GM06990 (cell line): ENCODE measurements at regions not wholly inside any gene's neighbourhood (a gene's known extent, or its start where the extent isn't known, plus 50 kb on each side); places are given as distances from the start of the nearest gene placed in this dataset.

Source experiments
- DNase-seq: peaks from one replicate; pipeline ENCODE4 v3.0.0-alpha.2; 2011; ENCODE audit not compliant: insufficient read length; ENCODE audit errors: extremely low read depth
- H3K27me3 ChIP-seq: replicated peaks from 2 replicates; pipeline ENCODE4 v1.6.0; 2011; ENCODE audit warnings: low read length; ENCODE audit not compliant: control insufficient read depth, insufficient read depth
- H3K36me3 ChIP-seq: 2 replicates; pipeline ENCODE4 v1.5.1; 2011; ENCODE audit warnings: low read length; ENCODE audit not compliant: control insufficient read depth, insufficient read depth
- H3K4me3 ChIP-seq: replicated peaks from 2 replicates; pipeline ENCODE4 v1.5.1; 2011; ENCODE audit warnings: low read depth, mild to moderate bottlenecking, control low read depth, low read length
- TF ChIP-seq, protein P1 (sequence below): IDR thresholded peaks from 2 replicates; pipeline ENCODE4 v1.5.1; 2011; ENCODE audit warnings: low read length, control low read depth, mild to moderate bottlenecking, inconsistent platforms; ENCODE audit not compliant: insufficient read depth, poor library complexity, severe bottlenecking

DNA sequence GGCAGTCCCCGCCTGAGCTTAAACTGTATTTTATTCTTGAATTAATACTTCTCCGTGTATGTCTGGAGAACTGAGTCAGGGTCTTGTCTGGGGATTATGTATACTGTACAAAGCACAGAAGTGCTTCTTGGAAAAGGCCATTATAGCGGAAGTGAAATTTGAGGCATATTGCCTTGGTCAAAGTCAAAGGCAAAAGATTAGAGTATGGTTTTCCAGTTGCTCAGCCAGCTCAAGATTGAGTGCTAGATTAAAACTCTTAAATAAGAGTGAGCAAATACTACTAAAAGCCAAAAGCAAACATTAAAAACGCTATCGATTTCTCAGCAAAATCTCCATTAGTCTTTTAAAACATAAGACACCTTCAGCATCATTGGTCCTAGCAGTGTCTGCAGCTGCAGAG, 207.7 kb upstream of the MAN1A1 start:
- Histone ChIP-seq H3K27me3 (no peaks in the 10 kb centered on the region), H3K36me3 (no peaks in the 10 kb centered on the region), H3K4me3 (no peak overlapping the region)
- TF ChIP-seq, protein P1, sequence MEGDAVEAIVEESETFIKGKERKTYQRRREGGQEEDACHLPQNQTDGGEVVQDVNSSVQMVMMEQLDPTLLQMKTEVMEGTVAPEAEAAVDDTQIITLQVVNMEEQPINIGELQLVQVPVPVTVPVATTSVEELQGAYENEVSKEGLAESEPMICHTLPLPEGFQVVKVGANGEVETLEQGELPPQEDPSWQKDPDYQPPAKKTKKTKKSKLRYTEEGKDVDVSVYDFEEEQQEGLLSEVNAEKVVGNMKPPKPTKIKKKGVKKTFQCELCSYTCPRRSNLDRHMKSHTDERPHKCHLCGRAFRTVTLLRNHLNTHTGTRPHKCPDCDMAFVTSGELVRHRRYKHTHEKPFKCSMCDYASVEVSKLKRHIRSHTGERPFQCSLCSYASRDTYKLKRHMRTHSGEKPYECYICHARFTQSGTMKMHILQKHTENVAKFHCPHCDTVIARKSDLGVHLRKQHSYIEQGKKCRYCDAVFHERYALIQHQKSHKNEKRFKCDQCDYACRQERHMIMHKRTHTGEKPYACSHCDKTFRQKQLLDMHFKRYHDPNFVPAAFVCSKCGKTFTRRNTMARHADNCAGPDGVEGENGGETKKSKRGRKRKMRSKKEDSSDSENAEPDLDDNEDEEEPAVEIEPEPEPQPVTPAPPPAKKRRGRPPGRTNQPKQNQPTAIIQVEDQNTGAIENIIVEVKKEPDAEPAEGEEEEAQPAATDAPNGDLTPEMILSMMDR: no peak
- DNase-seq: no peak

- H3K4me3 ChIP-seq: no peak overlapping the region
- H3K27me3 ChIP-seq: no peaks in the 10 kb centered on the region
- TF ChIP-seq, protein P1: no peak
- no peaks in the 10 kb centered on the region for H3K36me3 ChIP-seq
- DNase-seq: no peak
Observed at GRCh38 chr6:119552021-119552420, 202.5 kb upstream of the MAN1A1 start.

DNA sequence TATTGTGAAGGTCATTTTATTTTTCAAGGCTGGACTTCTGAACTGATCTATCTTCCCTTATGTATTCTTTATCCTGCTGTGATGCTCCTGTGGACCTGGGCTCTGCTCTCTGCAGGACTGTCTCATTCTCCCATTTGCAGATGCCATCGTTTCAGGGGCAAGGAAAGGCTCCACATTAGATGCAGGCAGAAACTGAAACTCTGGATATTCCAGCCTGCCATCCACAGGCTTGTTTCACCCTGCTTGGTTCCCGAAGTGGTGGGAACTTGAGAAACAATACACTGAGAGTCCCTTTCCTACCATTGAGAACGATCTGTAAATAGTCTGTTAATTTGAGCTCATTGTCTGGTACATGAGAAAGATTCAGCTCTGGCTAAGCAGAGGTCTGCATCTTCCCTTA, 197.5 kb upstream of the MAN1A1 start:
- Histone ChIP-seq H3K27me3 (no peaks in the 10 kb centered on the region), H3K4me3 (no peak overlapping the region), H3K36me3 (no peaks in the 10 kb centered on the region)
- TF ChIP-seq, protein P1: no peak
- DNase-seq: no peak

GRCh38 chr6:119545245-119545644, 195.7 kb upstream of the MAN1A1 start:
- TF ChIP-seq, protein P1: no peak

DNA sequence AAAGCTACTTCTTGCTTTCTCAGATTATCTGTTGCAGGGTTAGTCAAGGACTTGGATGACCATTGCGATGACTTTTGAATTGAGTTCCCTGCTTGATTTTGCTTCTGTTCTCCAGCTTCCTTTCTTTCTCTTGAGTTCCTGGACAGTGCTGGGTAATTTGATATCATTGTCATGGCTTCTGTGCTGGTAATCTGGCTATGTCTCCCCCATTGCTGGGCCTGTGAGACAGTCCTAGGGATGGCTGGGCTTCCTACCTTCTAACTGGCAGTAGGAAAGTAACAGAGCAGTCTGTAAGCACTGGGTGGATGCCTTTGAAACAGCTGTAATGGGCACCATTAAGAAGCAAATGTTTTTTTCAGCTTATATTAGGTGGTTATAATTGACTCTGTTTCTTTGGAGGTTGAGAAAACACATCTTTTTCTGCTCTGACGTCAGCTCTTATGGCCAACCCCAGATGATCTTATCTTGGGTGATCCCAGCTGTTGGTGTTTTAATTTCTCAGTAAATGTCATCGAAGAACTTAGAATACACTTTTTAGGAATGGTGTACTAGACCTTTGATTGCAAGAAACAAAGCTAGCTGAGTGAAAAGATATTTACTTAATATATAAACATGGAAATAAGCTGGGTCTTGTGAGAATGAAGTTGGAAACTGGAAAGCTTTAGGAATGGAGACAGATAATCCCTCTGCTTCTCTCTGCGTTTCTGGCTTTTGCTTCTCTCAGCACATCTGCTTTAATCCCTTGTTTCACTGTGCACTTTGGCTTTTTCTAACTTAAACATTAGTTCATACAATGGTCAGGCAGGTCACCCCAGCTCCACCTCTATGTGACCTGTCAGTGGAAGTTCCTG, 195.0 kb upstream of the MAN1A1 start:
- DNase-seq: no peak
- H3K4me3 ChIP-seq: no peak overlapping the region

More at GRCh38 chr6:119545245-119545644, 195.7 kb upstream of the MAN1A1 start:
- DNase-seq: no peak
- Histone ChIP-seq H3K27me3 (no peaks in the 10 kb centered on the region), H3K4me3 (no peak overlapping the region), H3K36me3 (no peaks in the 10 kb centered on the region)

More for the DNA sequence above, 195.0 kb upstream of the MAN1A1 start:
- Histone ChIP-seq H3K36me3 (no peaks in the 10 kb centered on the region), H3K27me3 (no peaks in the 10 kb centered on the region)
- TF ChIP-seq, protein P1: no peak
